ENCODE measurements at regions not wholly inside any gene's neighbourhood (a gene's known extent, or its start where the extent isn't known, plus 50 kb on each side); places are given as distances from the start of the nearest gene placed in this dataset.
"Not testable (repeated sequence)": the region's sequence is repeated elsewhere in the genome, so short reads cannot be mapped to it uniquely, and the experiment has no call there.

- not testable (repeated sequence) for TF ChIP-seq USF2 (IDR thresholded peaks at IDR 0.05); CTCF (IDR thresholded peaks at IDR 0.05); BHLHE40 (IDR thresholded peaks at IDR 0.05; ENCODE audit: low read depth, low read length); RAD21 (conservative IDR thresholded peaks at IDR 0.05 in 1 of 2, IDR thresholded peaks at IDR 0.05 in 1 of 2); POLR2A (IDR thresholded peaks at IDR 0.05; ENCODE audit: low read length); TP53 (CRISPR knock-in tag; IDR thresholded peaks at IDR 0.05); MAX (IDR thresholded peaks at IDR 0.05); HEYL (CRISPR knock-in tag; IDR thresholded peaks at IDR 0.05); PHF8 (IDR thresholded peaks at IDR 0.05; ENCODE audit: borderline replicate concordance, low read depth); KDM1A (IDR thresholded peaks at IDR 0.05; ENCODE audit: low read depth); ZFP36 (IDR thresholded peaks at IDR 0.05; ENCODE audit: borderline replicate concordance, partially characterized antibody); JUN (IDR thresholded peaks at IDR 0.05)
These were observed 60.0 kb upstream of the GPC3 start for GRCh38 chrX:134045372-134045771.

Measured in A549 (cell line).